IPS DF 6.9 (cell line): ENCODE measurements at regions not wholly inside any gene's neighbourhood (a gene's known extent, or its start where the extent isn't known, plus 50 kb on each side); places are given as distances from the start of the nearest gene placed in this dataset.

ENCODE experiments used
- DNase-seq: peaks from one replicate; pipeline ENCODE4 v3.0.0-alpha.2; 2013; ENCODE audit warnings: low read depth, low spot score
- H3K27ac ChIP-seq: one replicate; pipeline ENCODE4 v1.5.1; 2013; ENCODE audit warnings: low read length, control low read depth
- H3K27me3 ChIP-seq: 2 replicates; pipeline ENCODE4 v1.6.1; 2013; ENCODE audit warnings: mild to moderate bottlenecking, low read length; ENCODE audit not compliant: control insufficient read depth, insufficient read depth
- H3K36me3 ChIP-seq: 2 replicates; pipeline ENCODE4 v1.6.1; 2013; ENCODE audit warnings: low read length; ENCODE audit not compliant: control insufficient read depth, insufficient read depth
- H3K4me1 ChIP-seq: 2 replicates; pipeline ENCODE4 v1.6.1; 2013; ENCODE audit warnings: low read length; ENCODE audit not compliant: control insufficient read depth, insufficient read depth
- H3K4me3 ChIP-seq: 2 replicates; pipeline ENCODE4 v1.5.1; 2013; ENCODE audit warnings: mild to moderate bottlenecking, low read length
- H3K9me3 ChIP-seq: 2 replicates; pipeline ENCODE4 v1.6.1; 2013; ENCODE audit warnings: low read length, inconsistent platforms; ENCODE audit not compliant: control insufficient read depth, insufficient read depth
- WGBS: extraction: QIAGEN DNeasy Blood & Tissue Kit; methylation state at CpG from one replicate; pipeline ENCODE4 v1.1.7; 2013; ENCODE audit warnings: mixed read lengths, missing lambda C conversion rate; ENCODE audit not compliant: insufficient read length, insufficient coverage; 5-methylcytosine and 5-hydroxymethylcytosine counted together

- no CpG with 5 or more reads among the region's 1 CpG for WGBS
- no peak overlapping the region for H3K27ac ChIP-seq
Measured at GRCh38 chr5:15447209-15447608, 52.8 kb upstream of the FBXL7 start.

GRCh38 chr5:15446552-15446951 is 53.4 kb upstream of the FBXL7 start:
- H3K9me3 ChIP-seq = no peaks in the 10 kb centered on the region
- no peaks in the 10 kb centered on the region for H3K36me3 ChIP-seq
- H3K27me3 ChIP-seq = no peaks in the 10 kb centered on the region
- no peaks in the 10 kb centered on the region for H3K4me1 ChIP-seq
- no peak overlapping the region for H3K4me3 ChIP-seq
- H3K27ac ChIP-seq = no peak overlapping the region
- DNase-seq = no peak

More at GRCh38 chr5:15447209-15447608, 52.8 kb upstream of the FBXL7 start:
- Histone ChIP-seq H3K4me1 (no peaks in the 10 kb centered on the region), H3K4me3 (no peak overlapping the region), H3K9me3 (no peaks in the 10 kb centered on the region), H3K27me3 (no peaks in the 10 kb centered on the region), H3K36me3 (no peaks in the 10 kb centered on the region)
- DNase-seq = no peak

GRCh38 chr5:15442193-15442570 is 57.8 kb upstream of the FBXL7 start:
- peaks cover 2% of the 10 kb centered on the region; the same call in 1 of the 2 replicates for H3K4me1 ChIP-seq
- no peaks in the 10 kb centered on the region for H3K9me3 ChIP-seq
- no CpG with 5 or more reads among the region's 1 CpG for WGBS
- H3K36me3 ChIP-seq = no peaks in the 10 kb centered on the region
- DNase-seq = no peak
- no peak overlapping the region for H3K4me3 ChIP-seq
- no peaks in the 10 kb centered on the region for H3K27me3 ChIP-seq
- H3K27ac ChIP-seq = no peak overlapping the region

- Histone ChIP-seq H3K36me3 (no peaks in the 10 kb centered on the region), H3K27me3 (no peaks in the 10 kb centered on the region), H3K4me3 (no peak overlapping the region), H3K27ac (no peak overlapping the region), H3K4me1 (peaks cover 2% of the 10 kb centered on the region; the same call in 1 of the 2 replicates), H3K9me3 (no peaks in the 10 kb centered on the region)
- WGBS = no CpG with 5 or more reads among the region's 6 CpGs
- DNase-seq = no peak
Measured at GRCh38 chr5:15441433-15442192, 58.4 kb upstream of the FBXL7 start.

GRCh38 chr5:15440434-15440833 is 59.5 kb upstream of the FBXL7 start:
- H3K27ac ChIP-seq = no peak overlapping the region
- H3K27me3 ChIP-seq = no peaks in the 10 kb centered on the region
- no peak for DNase-seq
- H3K9me3 ChIP-seq = no peaks in the 10 kb centered on the region
- peaks cover 2% of the 10 kb centered on the region; the same call in 1 of the 2 replicates for H3K4me1 ChIP-seq
- H3K4me3 ChIP-seq = no peak overlapping the region
- no peaks in the 10 kb centered on the region for H3K36me3 ChIP-seq
- WGBS = no CpG with 5 or more reads among the region's 5 CpGs

- H3K4me1 ChIP-seq = peaks cover 2% of the 10 kb centered on the region; the same call in 1 of the 2 replicates
- no peaks in the 10 kb centered on the region for H3K36me3 ChIP-seq
- no peaks in the 10 kb centered on the region for H3K27me3 ChIP-seq
- no peak overlapping the region for H3K4me3 ChIP-seq
- H3K9me3 ChIP-seq = no peaks in the 10 kb centered on the region
- no CpG with 5 or more reads among the region's 1 CpG for WGBS
- DNase-seq = no peak
- no peak overlapping the region for H3K27ac ChIP-seq
Measured at GRCh38 chr5:15439801-15440200, 60.2 kb upstream of the FBXL7 start.

- Histone ChIP-seq H3K4me1 (no peaks in the 10 kb centered on the region), H3K27ac (no peak overlapping the region), H3K27me3 (no peaks in the 10 kb centered on the region), H3K9me3 (no peaks in the 10 kb centered on the region), H3K4me3 (no peak overlapping the region), H3K36me3 (no peaks in the 10 kb centered on the region)
- no CpG with 5 or more reads among the region's 3 CpGs for WGBS
- no peak for DNase-seq
Measured at GRCh38 chr5:15433709-15434108, 66.3 kb upstream of the FBXL7 start.

- no peaks in the 10 kb centered on the region for H3K36me3 ChIP-seq
- no CpG with 5 or more reads among the region's 3 CpGs for WGBS
- no peaks in the 10 kb centered on the region for H3K27me3 ChIP-seq
- no peak for DNase-seq
- H3K4me3 ChIP-seq = no peak overlapping the region
- H3K9me3 ChIP-seq = no peaks in the 10 kb centered on the region
- H3K4me1 ChIP-seq = no peaks in the 10 kb centered on the region
- H3K27ac ChIP-seq = no peak overlapping the region
Measured at GRCh38 chr5:15431923-15432322, 68.1 kb upstream of the FBXL7 start.

GRCh38 chr5:15425766-15426165 is 74.2 kb upstream of the FBXL7 start:
- DNase-seq = no peak
- Histone ChIP-seq H3K27me3 (no peaks in the 10 kb centered on the region), H3K36me3 (no peaks in the 10 kb centered on the region), H3K27ac (no peak overlapping the region), H3K4me3 (no peak overlapping the region), H3K9me3 (no peaks in the 10 kb centered on the region), H3K4me1 (no peaks in the 10 kb centered on the region; the same call in 1 of the 2 replicates)
- no CpG with 5 or more reads among the region's 6 CpGs for WGBS

- no CpG with 5 or more reads among the region's 3 CpGs for WGBS
- Histone ChIP-seq H3K4me3 (no peak overlapping the region), H3K4me1 (no peaks in the 10 kb centered on the region; the same call in 1 of the 2 replicates), H3K9me3 (no peaks in the 10 kb centered on the region), H3K36me3 (no peaks in the 10 kb centered on the region), H3K27ac (no peak overlapping the region), H3K27me3 (no peaks in the 10 kb centered on the region)
- DNase-seq = no peak
Measured at GRCh38 chr5:15424769-15425168, 75.2 kb upstream of the FBXL7 start.

GRCh38 chr5:15421921-15422412 is 78.0 kb upstream of the FBXL7 start:
- Histone ChIP-seq H3K4me3 (no peak overlapping the region), H3K9me3 (no peaks in the 10 kb centered on the region), H3K36me3 (no peaks in the 10 kb centered on the region), H3K27ac (no peak overlapping the region), H3K4me1 (no peaks in the 10 kb centered on the region; the same call in 1 of the 2 replicates), H3K27me3 (no peaks in the 10 kb centered on the region)
- no peak for DNase-seq
- WGBS = no CpG with 5 or more reads among the region's 4 CpGs
